ENCODE measurements at regions not wholly inside any gene's neighbourhood (a gene's known extent, or its start where the extent isn't known, plus 50 kb on each side); places are given as distances from the start of the nearest gene placed in this dataset.

DNA sequence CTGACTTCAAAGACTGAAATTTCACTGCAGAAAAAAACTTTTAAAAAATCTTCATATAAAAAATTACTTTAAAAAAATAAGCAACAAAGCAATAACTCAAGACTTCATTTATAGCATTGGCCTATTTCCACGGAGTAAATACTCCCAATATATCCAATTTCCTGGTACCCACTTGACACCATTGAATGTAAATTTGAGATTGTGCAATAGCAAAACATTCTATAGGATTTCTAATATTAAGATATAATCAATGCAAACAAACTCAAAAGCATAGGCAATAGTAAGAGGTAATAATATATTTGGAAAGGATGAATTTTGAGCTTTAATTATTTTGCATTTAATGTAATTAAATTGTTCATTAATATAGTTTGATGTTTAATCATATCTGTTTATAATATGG lies 148.0 kb upstream of the CNTN6 start:
- no peak for TF ChIP-seq POLR2A (IDR thresholded peaks at IDR 0.05)
- TF ChIP-seq, protein P1, sequence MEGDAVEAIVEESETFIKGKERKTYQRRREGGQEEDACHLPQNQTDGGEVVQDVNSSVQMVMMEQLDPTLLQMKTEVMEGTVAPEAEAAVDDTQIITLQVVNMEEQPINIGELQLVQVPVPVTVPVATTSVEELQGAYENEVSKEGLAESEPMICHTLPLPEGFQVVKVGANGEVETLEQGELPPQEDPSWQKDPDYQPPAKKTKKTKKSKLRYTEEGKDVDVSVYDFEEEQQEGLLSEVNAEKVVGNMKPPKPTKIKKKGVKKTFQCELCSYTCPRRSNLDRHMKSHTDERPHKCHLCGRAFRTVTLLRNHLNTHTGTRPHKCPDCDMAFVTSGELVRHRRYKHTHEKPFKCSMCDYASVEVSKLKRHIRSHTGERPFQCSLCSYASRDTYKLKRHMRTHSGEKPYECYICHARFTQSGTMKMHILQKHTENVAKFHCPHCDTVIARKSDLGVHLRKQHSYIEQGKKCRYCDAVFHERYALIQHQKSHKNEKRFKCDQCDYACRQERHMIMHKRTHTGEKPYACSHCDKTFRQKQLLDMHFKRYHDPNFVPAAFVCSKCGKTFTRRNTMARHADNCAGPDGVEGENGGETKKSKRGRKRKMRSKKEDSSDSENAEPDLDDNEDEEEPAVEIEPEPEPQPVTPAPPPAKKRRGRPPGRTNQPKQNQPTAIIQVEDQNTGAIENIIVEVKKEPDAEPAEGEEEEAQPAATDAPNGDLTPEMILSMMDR (IDR thresholded peaks at IDR 0.05) = no peak
